HG03060 (cell line): ENCODE measurements at regions not wholly inside any gene's neighbourhood (a gene's known extent, or its start where the extent isn't known, plus 50 kb on each side); places are given as distances from the start of the nearest gene placed in this dataset.

Experiments
- ATAC-seq: cut with Tn5 transposase; IDR thresholded peaks from one replicate; pipeline ENCODE4 v1.9.1; 2021; ENCODE audit warnings: low read depth, moderate number of reproducible peaks; ENCODE audit not compliant: unreplicated experiment

- ATAC-seq: no peak
Measured at GRCh38 chr6:82571455-82571854, 207.8 kb downstream of the TPBG start.

- ATAC-seq: no peak
Measured at GRCh38 chr6:82573254-82573972, 209.8 kb downstream of the TPBG start.

GRCh38 chr6:82576284-82576683 lies 212.7 kb downstream of the TPBG start:
- no peak for ATAC-seq

GRCh38 chr6:82584194-82584695 lies 220.6 kb downstream of the TPBG start:
- ATAC-seq: no peak

GRCh38 chr6:82584856-82585255 lies 221.2 kb downstream of the TPBG start:
- no peak for ATAC-seq

- ATAC-seq: no peak
Measured at GRCh38 chr6:82588020-82588419, 224.4 kb downstream of the TPBG start.

- no peak for ATAC-seq
Measured at GRCh38 chr6:82588859-82589412, 225.3 kb downstream of the TPBG start.

GRCh38 chr6:82589509-82590206 lies 226.0 kb downstream of the TPBG start:
- ATAC-seq: no peak

GRCh38 chr6:82597201-82597600 lies 233.6 kb downstream of the TPBG start:
- no peak for ATAC-seq

GRCh38 chr6:82602776-82603175 lies 239.2 kb downstream of the TPBG start:
- no peak for ATAC-seq

- no peak for ATAC-seq
Measured at GRCh38 chr6:82603871-82604270, 240.3 kb downstream of the TPBG start.

GRCh38 chr6:82607998-82608725 lies 244.5 kb downstream of the TPBG start:
- no peak for ATAC-seq

- no peak for ATAC-seq
Measured at GRCh38 chr6:82608781-82609180, 245.2 kb downstream of the TPBG start.

- no peak for ATAC-seq
Measured at GRCh38 chr6:82611751-82612150, 248.1 kb downstream of the TPBG start.

GRCh38 chr6:82612475-82613039 lies 248.9 kb downstream of the TPBG start:
- ATAC-seq: no peak

- no peak for ATAC-seq
Measured at GRCh38 chr6:82614518-82614917, 250.9 kb downstream of the TPBG start.

- no peak for ATAC-seq
Measured at GRCh38 chr6:82616386-82617028, 252.9 kb downstream of the TPBG start.

- ATAC-seq: no peak
Measured at GRCh38 chr6:82617648-82618047, 254.0 kb downstream of the TPBG start.

GRCh38 chr6:82619573-82619972 lies 256.0 kb downstream of the TPBG start:
- no peak for ATAC-seq

GRCh38 chr6:82622461-82622860 lies 258.8 kb downstream of the TPBG start:
- no peak for ATAC-seq
